ENCODE measurements at regions not wholly inside any gene's neighbourhood (a gene's known extent, or its start where the extent isn't known, plus 50 kb on each side); places are given as distances from the start of the nearest gene placed in this dataset.

DNA sequence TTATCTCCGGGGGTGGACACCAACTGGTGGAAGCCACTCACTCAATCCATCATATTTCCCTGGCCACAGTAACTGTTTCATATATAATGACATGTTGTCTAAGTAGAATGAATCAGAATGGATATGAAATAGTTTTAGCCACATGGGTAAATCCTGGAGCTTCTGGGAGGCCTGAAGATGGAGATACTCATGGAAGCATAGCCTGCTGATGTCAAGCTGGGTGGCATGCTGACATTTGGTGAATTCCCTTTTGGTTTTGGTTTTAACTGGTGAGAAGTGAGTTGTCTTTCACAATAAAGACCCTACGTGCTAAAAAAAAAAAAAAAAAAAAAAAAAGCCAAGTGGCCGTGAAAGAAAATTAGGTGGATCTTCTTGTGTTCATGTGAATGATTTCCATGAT lies 105.3 kb upstream of the ITGA6 start:
- no peak for DNase-seq (ENCODE audit: low spot score)
- no peak overlapping the region for H3K27ac ChIP-seq
- H3K9me2 ChIP-seq (replicated peaks; ENCODE audit: insufficient read depth): no peaks in the 10 kb centered on the region
- no peaks in the 10 kb centered on the region for H3K79me2 ChIP-seq
- H3K4me1 ChIP-seq (ENCODE audit: insufficient read depth): no peaks in the 10 kb centered on the region
- no peaks in the 10 kb centered on the region for H3K36me3 ChIP-seq (replicated peaks; ENCODE audit: insufficient read depth, low read depth)
- H2AFZ ChIP-seq: no peak overlapping the region
- H3K27me3 ChIP-seq: no peaks in the 10 kb centered on the region
- H3K4me3 ChIP-seq: no peak overlapping the region
- WGBS (ENCODE audit: low lambda C conversion rate, missing lambda C conversion rate): 86% methylated on average over 3 of the region's 3 CpGs
- H4K20me1 ChIP-seq (ENCODE audit: insufficient read depth, poor library complexity, severe bottlenecking): no peaks in the 10 kb centered on the region
- TF ChIP-seq, protein P1, sequence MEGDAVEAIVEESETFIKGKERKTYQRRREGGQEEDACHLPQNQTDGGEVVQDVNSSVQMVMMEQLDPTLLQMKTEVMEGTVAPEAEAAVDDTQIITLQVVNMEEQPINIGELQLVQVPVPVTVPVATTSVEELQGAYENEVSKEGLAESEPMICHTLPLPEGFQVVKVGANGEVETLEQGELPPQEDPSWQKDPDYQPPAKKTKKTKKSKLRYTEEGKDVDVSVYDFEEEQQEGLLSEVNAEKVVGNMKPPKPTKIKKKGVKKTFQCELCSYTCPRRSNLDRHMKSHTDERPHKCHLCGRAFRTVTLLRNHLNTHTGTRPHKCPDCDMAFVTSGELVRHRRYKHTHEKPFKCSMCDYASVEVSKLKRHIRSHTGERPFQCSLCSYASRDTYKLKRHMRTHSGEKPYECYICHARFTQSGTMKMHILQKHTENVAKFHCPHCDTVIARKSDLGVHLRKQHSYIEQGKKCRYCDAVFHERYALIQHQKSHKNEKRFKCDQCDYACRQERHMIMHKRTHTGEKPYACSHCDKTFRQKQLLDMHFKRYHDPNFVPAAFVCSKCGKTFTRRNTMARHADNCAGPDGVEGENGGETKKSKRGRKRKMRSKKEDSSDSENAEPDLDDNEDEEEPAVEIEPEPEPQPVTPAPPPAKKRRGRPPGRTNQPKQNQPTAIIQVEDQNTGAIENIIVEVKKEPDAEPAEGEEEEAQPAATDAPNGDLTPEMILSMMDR (IDR thresholded peaks at IDR 0.05; ENCODE audit: poor library complexity): no peak
- no peak for TF ChIP-seq EZH2 (IDR thresholded peaks at IDR 0.05; ENCODE audit: borderline replicate concordance)
- no peak for TF ChIP-seq EZH2phosphoT487 (IDR thresholded peaks at IDR 0.05; ENCODE audit: low read depth, severe bottlenecking, unreplicated experiment)
- H3K4me2 ChIP-seq: no peak overlapping the region
- no peaks in the 10 kb centered on the region for H3K9me3 ChIP-seq (ENCODE audit: low read depth)

DNA sequence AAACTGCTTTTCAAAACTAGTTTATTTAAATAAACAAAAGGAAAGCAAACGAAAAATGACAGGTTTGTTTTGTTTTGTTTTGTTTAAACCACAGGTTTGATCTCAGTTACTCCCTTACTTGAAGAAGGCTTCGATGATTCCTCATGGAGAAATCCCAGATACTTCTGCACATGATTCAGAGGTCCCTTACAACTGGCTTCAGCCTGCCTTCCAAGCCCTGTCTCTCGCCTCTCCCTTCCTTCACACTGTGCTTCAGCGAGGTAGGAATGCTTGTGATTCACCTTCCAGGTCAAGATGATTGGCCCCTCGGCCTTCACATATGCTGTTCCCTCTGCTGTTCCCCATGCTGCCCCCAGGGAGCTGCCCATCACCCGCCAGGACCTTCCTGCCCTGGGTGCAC lies 104.1 kb upstream of the ITGA6 start:
- no peaks in the 10 kb centered on the region for H3K79me2 ChIP-seq
- no peak for DNase-seq (ENCODE audit: low spot score)
- WGBS (ENCODE audit: low lambda C conversion rate, missing lambda C conversion rate): 82% methylated on average over 6 of the region's 6 CpGs
- H3K9me2 ChIP-seq (replicated peaks; ENCODE audit: insufficient read depth): no peaks in the 10 kb centered on the region
- no peaks in the 10 kb centered on the region for H4K20me1 ChIP-seq (ENCODE audit: insufficient read depth, poor library complexity, severe bottlenecking)
- H2AFZ ChIP-seq: no peak overlapping the region
- no peaks in the 10 kb centered on the region for H3K4me1 ChIP-seq (ENCODE audit: insufficient read depth)
- no peaks in the 10 kb centered on the region for H3K9me3 ChIP-seq (ENCODE audit: low read depth)
- H3K4me2 ChIP-seq: no peak overlapping the region
- no peak overlapping the region for H3K4me3 ChIP-seq
- no peak overlapping the region for H3K27ac ChIP-seq
- H3K27me3 ChIP-seq: no peaks in the 10 kb centered on the region
- no peaks in the 10 kb centered on the region for H3K36me3 ChIP-seq (replicated peaks; ENCODE audit: insufficient read depth, low read depth)
- TF ChIP-seq, protein P1 (IDR thresholded peaks at IDR 0.05; ENCODE audit: poor library complexity): no peak
- TF ChIP-seq EZH2phosphoT487 (IDR thresholded peaks at IDR 0.05; ENCODE audit: low read depth, severe bottlenecking, unreplicated experiment): no peak
- TF ChIP-seq EZH2 (IDR thresholded peaks at IDR 0.05; ENCODE audit: borderline replicate concordance): no peak

- no peak overlapping the region for H3K4me2 ChIP-seq
- no peaks in the 10 kb centered on the region for H3K27me3 ChIP-seq
- no peak overlapping the region for H3K4me3 ChIP-seq
- no peak for DNase-seq (ENCODE audit: low spot score)
- no peaks in the 10 kb centered on the region for H3K36me3 ChIP-seq (replicated peaks; ENCODE audit: insufficient read depth, low read depth)
- TF ChIP-seq EZH2 (IDR thresholded peaks at IDR 0.05; ENCODE audit: borderline replicate concordance) (no peak), EZH2phosphoT487 (IDR thresholded peaks at IDR 0.05; ENCODE audit: low read depth, severe bottlenecking, unreplicated experiment) (no peak)
- TF ChIP-seq, protein P1 (IDR thresholded peaks at IDR 0.05; ENCODE audit: poor library complexity): no peak
- no peaks in the 10 kb centered on the region for H3K4me1 ChIP-seq (ENCODE audit: insufficient read depth)
- no peak overlapping the region for H3K27ac ChIP-seq
- 84% methylated on average over 10 of the region's 10 CpGs for WGBS (ENCODE audit: low lambda C conversion rate, missing lambda C conversion rate)
- H4K20me1 ChIP-seq (ENCODE audit: insufficient read depth, poor library complexity, severe bottlenecking): no peaks in the 10 kb centered on the region
- H3K9me3 ChIP-seq (ENCODE audit: low read depth): no peaks in the 10 kb centered on the region
- no peak overlapping the region for H2AFZ ChIP-seq
- H3K9me2 ChIP-seq (replicated peaks; ENCODE audit: insufficient read depth): no peaks in the 10 kb centered on the region
- no peaks in the 10 kb centered on the region for H3K79me2 ChIP-seq
Measured at GRCh38 chr2:172323861-172324597, 103.4 kb upstream of the ITGA6 start.
